PC-9 (cell line): ENCODE measurements at regions not wholly inside any gene's neighbourhood (a gene's known extent, or its start where the extent isn't known, plus 50 kb on each side); places are given as distances from the start of the nearest gene placed in this dataset.

Source experiments
- CTCF ChIP-seq: fragments of 200-600 bp; sonication (generic); conservative IDR thresholded peaks from 2 replicates; pipeline ENCODE4 v1.6.1; 2017; ENCODE audit warnings: mixed run types, antibody characterized with exemption, mild to moderate bottlenecking, moderate library complexity
- EZH2 ChIP-seq: fragments of 200-600 bp; sonication (generic); IDR thresholded peaks from 2 replicates; pipeline ENCODE4 v1.8.0; 2017; ENCODE audit warnings: antibody characterized with exemption, low read depth

- TF ChIP-seq CTCF (no peak), EZH2 (no peak)
Observed at GRCh38 chr15:79778378-79778990, 118.3 kb downstream of the MTHFS start.
